Endothelial cell of umbilical vein (primary cell): ENCODE measurements at regions not wholly inside any gene's neighbourhood (a gene's known extent, or its start where the extent isn't known, plus 50 kb on each side); places are given as distances from the start of the nearest gene placed in this dataset.

ENCODE experiments used
- BruUV-seq: library from RNA; stranded (reverse); fragments of 400-500 nt; replicated peaks from 2 replicates; lab custom pipeline; 2021; lab: Mats Ljungman, UMichigan
- CTCF ChIA-PET: fragments of 300-600, 350-600 bp; sonication (Branson Sonifier 250); formaldehyde crosslinking; loops from one replicate; lab custom pipeline; 2021; ENCODE audit warnings: antibody characterized with exemption, inconsistent platforms; lab: Charles Lee
- POLR2A ChIA-PET: fragments of 300-600, 350-600 bp; sonication (Branson Sonifier 250); formaldehyde crosslinking; loops from one replicate; lab custom pipeline; 2021; ENCODE audit warnings: antibody characterized with exemption, inconsistent platforms; lab: Charles Lee
- DNase-seq: peaks from one replicate; pipeline ENCODE4 v3.0.0-alpha.2; 2011; ENCODE audit warnings: low read depth, low spot score
- FAIRE-seq: peaks from 2 replicates; lab custom pipeline; 2011; peaks lifted over from hg19 to GRCh38; lab: Jason Lieb, UNC
- H2AFZ ChIP-seq: 2 replicates; pipeline ENCODE4 v1.6.0; 2012; ENCODE audit warnings: low read depth, low read length, control low read depth, inconsistent platforms
- H3K27ac ChIP-seq: 2 replicates; pipeline ENCODE4 v1.5.1; 2011; ENCODE audit warnings: low read depth, mild to moderate bottlenecking, control low read depth, low read length, moderate library complexity; ENCODE audit not compliant: insufficient read depth
- H3K27me3 ChIP-seq, 2 experiments: 2 replicates each; pipeline versions ENCODE4 v1.6.0 to v1.6.1; 2011; ENCODE audit warnings: low read length in 2 of 2, mixed read lengths in 1 of 2; ENCODE audit not compliant: control insufficient read depth in 2 of 2, insufficient read depth in 2 of 2
- H3K36me3 ChIP-seq, 2 experiments: 2 replicates in 1 of 2; 3 replicates in 1 of 2; pipeline ENCODE4 v1.5.1; 2011; ENCODE audit warnings: low read length in 2 of 2, mild to moderate bottlenecking in 1 of 2, moderate library complexity in 1 of 2; ENCODE audit not compliant: control insufficient read depth in 2 of 2, insufficient read depth in 2 of 2; ENCODE audit errors: extremely low read depth in 1 of 2
- H3K4me1 ChIP-seq: 3 replicates; pipeline ENCODE4 v1.5.1; 2011; ENCODE audit warnings: mild to moderate bottlenecking, low read length; ENCODE audit not compliant: control insufficient read depth, insufficient read depth; ENCODE audit errors: extremely low read depth
- H3K4me2 ChIP-seq: 2 replicates; pipeline ENCODE4 v1.6.1; 2011; ENCODE audit warnings: low read length, control low read depth, mixed read lengths; ENCODE audit not compliant: insufficient read depth
- H3K4me3 ChIP-seq, 3 experiments: fragments of 200-600 bp in 1 of 3; sonication (generic), shearing (Covaris generic) in 1 of 3; replicated peaks in 1 of 3; 2 replicates each; pipeline ENCODE4 v1.5.1; 2011 to 2016; ENCODE audit warnings: control low read depth in 3 of 3, low read length in 3 of 3, mild to moderate bottlenecking in 2 of 3, inconsistent platforms in 1 of 3, low read depth in 1 of 3, moderate library complexity in 1 of 3; ENCODE audit not compliant: insufficient read depth in 1 of 3
- H3K79me2 ChIP-seq: 2 replicates; pipeline ENCODE4 v1.6.0; 2012; ENCODE audit warnings: low read length, inconsistent platforms; ENCODE audit not compliant: control insufficient read depth, insufficient read depth
- H3K9ac ChIP-seq: replicated peaks from 2 replicates; pipeline ENCODE3; 2011; ENCODE audit warnings: low read length, control low read depth; ENCODE audit not compliant: insufficient read depth; ENCODE audit errors: extremely low read depth
- H3K9me1 ChIP-seq: replicated peaks from 3 replicates; pipeline ENCODE4 v1.6.0; 2011; ENCODE audit warnings: mild to moderate bottlenecking, low read length; ENCODE audit not compliant: control insufficient read depth, insufficient read depth; ENCODE audit errors: extremely low read depth
- H3K9me3 ChIP-seq: replicated peaks from 2 replicates; pipeline ENCODE4 v1.5.1; 2012; ENCODE audit warnings: low read length, inconsistent platforms; ENCODE audit not compliant: control insufficient read depth, insufficient read depth
- H4K20me1 ChIP-seq: replicated peaks from 2 replicates; pipeline ENCODE3; 2011; ENCODE audit warnings: mild to moderate bottlenecking, low read length; ENCODE audit not compliant: control insufficient read depth, insufficient read depth; ENCODE audit errors: extremely low read depth
- EZH2 ChIP-seq: IDR thresholded peaks from 2 replicates; pipeline ENCODE4 v1.6.1; 2012; ENCODE audit warnings: borderline replicate concordance, low read depth, mild to moderate bottlenecking, moderate library complexity, low read length, inconsistent platforms; ENCODE audit not compliant: severe bottlenecking
- FOS ChIP-seq: IDR thresholded peaks from 2 replicates; pipeline ENCODE4 v1.6.1; 2011; ENCODE audit warnings: mild to moderate bottlenecking, low read length, moderate library complexity, borderline replicate concordance; ENCODE audit not compliant: insufficient read depth
- GATA2 ChIP-seq: IDR thresholded peaks from 2 replicates; pipeline ENCODE4 v1.7.0; 2011; ENCODE audit warnings: low read depth, mild to moderate bottlenecking, moderate library complexity, mixed read lengths, low read length; ENCODE audit not compliant: insufficient read length, insufficient read depth
- JUN ChIP-seq: IDR thresholded peaks from 2 replicates; pipeline ENCODE4 v1.6.1; 2011; ENCODE audit warnings: borderline replicate concordance, low read depth; ENCODE audit not compliant: insufficient read length, insufficient read depth
- MAX ChIP-seq: IDR thresholded peaks from 2 replicates; pipeline ENCODE4 v1.6.1; 2011; ENCODE audit not compliant: insufficient read depth, insufficient read length
- MYC ChIP-seq: IDR thresholded peaks from one replicate; pipeline ENCODE4 v1.6.1; 2011; ENCODE audit warnings: mild to moderate bottlenecking, low read depth, low read length
- POLR2A ChIP-seq: IDR thresholded peaks from 2 replicates; pipeline ENCODE4 v1.6.1; 2012; ENCODE audit warnings: low read depth, mild to moderate bottlenecking, control low read depth, low read length
- POLR2AphosphoS5 ChIP-seq: IDR thresholded peaks from 2 replicates; pipeline ENCODE4 v1.6.1; 2012; ENCODE audit warnings: low read depth, mild to moderate bottlenecking, control low read depth, low read length, moderate library complexity; ENCODE audit not compliant: insufficient read depth
- dilution Hi-C: fragments of 300-500 bp; cut with MboI; formaldehyde crosslinking; loops from one replicate; pipeline ENCODE4 v1.15.0; 2019; ENCODE audit warnings: low sequenced_read_pairs; ENCODE audit not compliant: extremely low pct_ligation_motif_present
- intact Hi-C: fragments of 100-400 bp; cut with micrococcal nuclease; formaldehyde crosslinking; loops from one replicate; pipeline ENCODE4 v1.10.0; 2022
- TF ChIP-seq, protein P1 (sequence below), 2 donors: IDR thresholded peaks; 1 replicate in 1 of 2; 2 replicates in 1 of 2; pipeline ENCODE4 v1.5.1; 2011; ENCODE audit warnings: low read length in 2 of 2, mild to moderate bottlenecking in 2 of 2, moderate library complexity in 2 of 2, control low read depth in 1 of 2, inconsistent platforms in 1 of 2, low read depth in 1 of 2; ENCODE audit not compliant: insufficient read depth in 1 of 2; ENCODE audit errors: extremely low read depth in 1 of 2

DNA sequence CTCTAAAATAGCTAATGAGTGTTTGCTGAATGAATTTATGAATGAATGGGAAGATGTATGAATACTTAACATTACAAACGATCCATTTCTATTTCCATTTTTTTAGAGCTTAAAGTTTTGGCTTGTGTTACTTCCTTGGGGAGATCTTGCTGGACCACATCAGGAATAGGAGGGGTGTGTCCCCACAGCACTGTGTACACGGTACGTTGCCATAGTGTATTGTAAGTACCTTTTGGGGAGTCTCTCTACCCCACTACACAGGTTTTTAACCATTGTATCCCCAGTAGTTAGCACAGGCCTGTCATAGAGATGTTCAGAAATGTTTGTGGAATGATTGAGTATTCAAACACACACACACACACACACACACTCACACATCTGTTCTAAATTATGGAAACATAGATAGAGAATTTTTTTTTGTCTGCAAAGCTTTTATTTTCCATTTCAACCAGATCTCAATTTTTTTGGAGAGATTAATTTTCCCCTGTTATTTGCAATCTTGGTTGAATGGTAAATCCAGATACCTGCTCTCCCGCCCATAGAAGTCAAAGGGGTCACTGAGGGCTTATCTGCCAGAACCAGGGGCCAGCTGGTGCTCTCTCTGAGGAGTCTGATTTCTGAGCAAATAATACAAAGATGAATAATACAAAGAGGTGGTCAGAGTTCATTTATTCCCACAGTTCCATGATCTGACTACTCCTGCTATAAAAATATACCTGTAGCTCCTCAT lies 471.0 kb downstream of the INSC start:
- intact Hi-C loops = no loop called here
- dilution Hi-C loops = no loop called here
- no peaks in the 10 kb centered on the region for H3K27me3 ChIP-seq
- H3K9me3 ChIP-seq = no peaks in the 10 kb centered on the region
- no peak for DNase-seq
- no peaks in the 10 kb centered on the region for H3K9me1 ChIP-seq
- no peak overlapping the region for H3K4me2 ChIP-seq
- no TSS peak for BruUV-seq
- H3K27ac ChIP-seq = no peak overlapping the region
- FAIRE-seq = no peak
- H3K4me1 ChIP-seq = no peaks in the 10 kb centered on the region
- H3K79me2 ChIP-seq = no peaks in the 10 kb centered on the region
- TF ChIP-seq, protein P1, sequence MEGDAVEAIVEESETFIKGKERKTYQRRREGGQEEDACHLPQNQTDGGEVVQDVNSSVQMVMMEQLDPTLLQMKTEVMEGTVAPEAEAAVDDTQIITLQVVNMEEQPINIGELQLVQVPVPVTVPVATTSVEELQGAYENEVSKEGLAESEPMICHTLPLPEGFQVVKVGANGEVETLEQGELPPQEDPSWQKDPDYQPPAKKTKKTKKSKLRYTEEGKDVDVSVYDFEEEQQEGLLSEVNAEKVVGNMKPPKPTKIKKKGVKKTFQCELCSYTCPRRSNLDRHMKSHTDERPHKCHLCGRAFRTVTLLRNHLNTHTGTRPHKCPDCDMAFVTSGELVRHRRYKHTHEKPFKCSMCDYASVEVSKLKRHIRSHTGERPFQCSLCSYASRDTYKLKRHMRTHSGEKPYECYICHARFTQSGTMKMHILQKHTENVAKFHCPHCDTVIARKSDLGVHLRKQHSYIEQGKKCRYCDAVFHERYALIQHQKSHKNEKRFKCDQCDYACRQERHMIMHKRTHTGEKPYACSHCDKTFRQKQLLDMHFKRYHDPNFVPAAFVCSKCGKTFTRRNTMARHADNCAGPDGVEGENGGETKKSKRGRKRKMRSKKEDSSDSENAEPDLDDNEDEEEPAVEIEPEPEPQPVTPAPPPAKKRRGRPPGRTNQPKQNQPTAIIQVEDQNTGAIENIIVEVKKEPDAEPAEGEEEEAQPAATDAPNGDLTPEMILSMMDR (IDR thresholded peaks at IDR 0.05; ENCODE audit: extremely low read depth in 1 of 2, insufficient read depth in 1 of 2, low read depth in 1 of 2, low read length in 2 of 2) = no peak
- no peak for TF ChIP-seq FOS
- no peak for TF ChIP-seq JUN
- no peak for TF ChIP-seq MYC
- TF ChIP-seq EZH2 = no peak
- no peak for TF ChIP-seq GATA2
- TF ChIP-seq POLR2AphosphoS5 = no peak
- no peak for TF ChIP-seq POLR2A
- TF ChIP-seq MAX = no peak
- no peak overlapping the region for H3K4me3 ChIP-seq
- no peaks in the 10 kb centered on the region for H3K36me3 ChIP-seq
- ChIA-PET CTCF (interaction anchor here (1.7 kb wide), 1 partner anchor 9 kb away, joined by 4 read pairs; no protein-coding TSS in a partner anchor), POLR2A (no interaction called here)
- H2AFZ ChIP-seq = no peak overlapping the region
- no peaks in the 10 kb centered on the region for H4K20me1 ChIP-seq
- no peak overlapping the region for H3K9ac ChIP-seq
